ENCODE measurements at regions not wholly inside any gene's neighbourhood (a gene's known extent, or its start where the extent isn't known, plus 50 kb on each side); places are given as distances from the start of the nearest gene placed in this dataset.

DNA sequence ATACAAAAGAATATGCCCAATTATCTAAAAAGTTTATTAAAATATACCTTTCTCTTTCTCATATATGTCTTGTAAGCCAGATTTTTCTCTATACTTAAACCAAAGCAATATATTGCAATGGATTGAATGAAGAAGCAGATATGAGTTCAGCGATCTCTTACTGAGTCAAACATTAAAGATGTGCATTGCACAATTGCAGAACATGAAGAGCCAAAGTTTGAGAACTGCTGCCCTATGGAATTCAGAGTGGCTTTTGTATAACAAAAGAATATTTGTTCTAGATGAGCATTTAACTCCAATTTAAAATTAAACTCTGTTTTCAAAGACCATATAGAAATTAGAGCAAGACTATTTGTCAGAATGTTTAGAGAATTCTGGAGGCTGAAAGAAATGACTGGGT lies 519.0 kb upstream of the DAB2 start:
- TF ChIP-seq, protein P1, sequence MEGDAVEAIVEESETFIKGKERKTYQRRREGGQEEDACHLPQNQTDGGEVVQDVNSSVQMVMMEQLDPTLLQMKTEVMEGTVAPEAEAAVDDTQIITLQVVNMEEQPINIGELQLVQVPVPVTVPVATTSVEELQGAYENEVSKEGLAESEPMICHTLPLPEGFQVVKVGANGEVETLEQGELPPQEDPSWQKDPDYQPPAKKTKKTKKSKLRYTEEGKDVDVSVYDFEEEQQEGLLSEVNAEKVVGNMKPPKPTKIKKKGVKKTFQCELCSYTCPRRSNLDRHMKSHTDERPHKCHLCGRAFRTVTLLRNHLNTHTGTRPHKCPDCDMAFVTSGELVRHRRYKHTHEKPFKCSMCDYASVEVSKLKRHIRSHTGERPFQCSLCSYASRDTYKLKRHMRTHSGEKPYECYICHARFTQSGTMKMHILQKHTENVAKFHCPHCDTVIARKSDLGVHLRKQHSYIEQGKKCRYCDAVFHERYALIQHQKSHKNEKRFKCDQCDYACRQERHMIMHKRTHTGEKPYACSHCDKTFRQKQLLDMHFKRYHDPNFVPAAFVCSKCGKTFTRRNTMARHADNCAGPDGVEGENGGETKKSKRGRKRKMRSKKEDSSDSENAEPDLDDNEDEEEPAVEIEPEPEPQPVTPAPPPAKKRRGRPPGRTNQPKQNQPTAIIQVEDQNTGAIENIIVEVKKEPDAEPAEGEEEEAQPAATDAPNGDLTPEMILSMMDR (optimal IDR thresholded peaks at IDR 0.05 in 1 of 3, IDR thresholded peaks at IDR 0.05 in 1 of 3, conservative IDR thresholded peaks at IDR 0.05 in 1 of 3; ENCODE audit: extremely low read depth in 1 of 3, insufficient read depth in 2 of 3, low read length in 3 of 3): no peak
- no peak for TF ChIP-seq EZH2 (IDR thresholded peaks at IDR 0.05; ENCODE audit: low read length)
